ENCODE measurements at regions not wholly inside any gene's neighbourhood (a gene's known extent, or its start where the extent isn't known, plus 50 kb on each side); places are given as distances from the start of the nearest gene placed in this dataset.

- TF ChIP-seq, protein P1, sequence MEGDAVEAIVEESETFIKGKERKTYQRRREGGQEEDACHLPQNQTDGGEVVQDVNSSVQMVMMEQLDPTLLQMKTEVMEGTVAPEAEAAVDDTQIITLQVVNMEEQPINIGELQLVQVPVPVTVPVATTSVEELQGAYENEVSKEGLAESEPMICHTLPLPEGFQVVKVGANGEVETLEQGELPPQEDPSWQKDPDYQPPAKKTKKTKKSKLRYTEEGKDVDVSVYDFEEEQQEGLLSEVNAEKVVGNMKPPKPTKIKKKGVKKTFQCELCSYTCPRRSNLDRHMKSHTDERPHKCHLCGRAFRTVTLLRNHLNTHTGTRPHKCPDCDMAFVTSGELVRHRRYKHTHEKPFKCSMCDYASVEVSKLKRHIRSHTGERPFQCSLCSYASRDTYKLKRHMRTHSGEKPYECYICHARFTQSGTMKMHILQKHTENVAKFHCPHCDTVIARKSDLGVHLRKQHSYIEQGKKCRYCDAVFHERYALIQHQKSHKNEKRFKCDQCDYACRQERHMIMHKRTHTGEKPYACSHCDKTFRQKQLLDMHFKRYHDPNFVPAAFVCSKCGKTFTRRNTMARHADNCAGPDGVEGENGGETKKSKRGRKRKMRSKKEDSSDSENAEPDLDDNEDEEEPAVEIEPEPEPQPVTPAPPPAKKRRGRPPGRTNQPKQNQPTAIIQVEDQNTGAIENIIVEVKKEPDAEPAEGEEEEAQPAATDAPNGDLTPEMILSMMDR (IDR thresholded peaks at IDR 0.05): no peak
- TF ChIP-seq POLR2A (IDR thresholded peaks at IDR 0.05): no peak
Measured at GRCh38 chr6:1542335-1542734, 67.4 kb upstream of the FOXC1 start.
